HepG2 (cell line): ENCODE measurements at regions not wholly inside any gene's neighbourhood (a gene's known extent, or its start where the extent isn't known, plus 50 kb on each side); places are given as distances from the start of the nearest gene placed in this dataset.
"Not testable (repeated sequence)": the region's sequence is repeated elsewhere in the genome, so short reads cannot be mapped to it uniquely, and the experiment has no call there.

ENCODE experiments used
- ATAC-seq: fragments of 200-7000 bp; cut with Tn5 transposase; 3 replicates; pipeline ENCODE4 v1.9.1; 2020; ENCODE audit warnings: mild to moderate bottlenecking, moderate library complexity
- BruUV-seq: library from RNA; stranded (reverse); fragments of 400-500 nt; replicated peaks from 2 replicates; lab custom pipeline; 2021; lab: Mats Ljungman, UMichigan
- CTCF ChIA-PET: fragments of 300-600 bp; formaldehyde crosslinking; extraction: SDS; loops from one replicate; lab custom pipeline; 2021; ENCODE audit warnings: low total read pairs, inconsistent platforms, low intra/inter-chr PET ratio; lab: Yijun Ruan, JAX
- POLR2A ChIA-PET: fragments of 350-600 bp; sonication (Branson Sonifier 250); formaldehyde crosslinking; loops from one replicate; lab custom pipeline; 2020; ENCODE audit warnings: antibody characterized with exemption, inconsistent platforms; lab: Yijun Ruan, JAX
- DNase-seq: peaks from one replicate; pipeline ENCODE4 v3.0.0-alpha.2; 2015; ENCODE audit warnings: low spot score
- FAIRE-seq: peaks from 3 replicates; lab custom pipeline; 2011; peaks lifted over from hg19 to GRCh38; lab: Jason Lieb, UNC
- H2AFZ ChIP-seq: one replicate; pipeline ENCODE4 v1.6.1; 2011; ENCODE audit warnings: low read length, inconsistent platforms
- H3K27ac ChIP-seq: fragments of 300-600 bp; 3 replicates; pipeline ENCODE4 v1.8.0; 2011; ENCODE audit warnings: mixed run types, mild to moderate bottlenecking, mixed read lengths, low read length, inconsistent platforms; ENCODE audit not compliant: insufficient read depth; ENCODE audit errors: extremely low read length
- H3K27me3 ChIP-seq, 2 experiments: fragments of 200-600 bp in 1 of 2; 2 replicates in 1 of 2; 3 replicates in 1 of 2; pipeline versions ENCODE4 v1.6.0 to v1.8.0; 2011; ENCODE audit warnings: low read length in 2 of 2, mild to moderate bottlenecking in 2 of 2, moderate library complexity in 2 of 2, inconsistent platforms in 1 of 2; ENCODE audit not compliant: insufficient read depth in 2 of 2, control insufficient read depth in 1 of 2
- H3K36me3 ChIP-seq, 2 experiments: fragments of 200-600 bp in 1 of 2; replicated peaks in 1 of 2; 2 replicates in 1 of 2; 3 replicates in 1 of 2; pipeline versions ENCODE4 v1.5.1 to v1.8.0; 2011; ENCODE audit warnings: low read length in 2 of 2, inconsistent platforms in 1 of 2; ENCODE audit not compliant: insufficient read depth in 2 of 2, control insufficient read depth in 1 of 2
- H3K4me1 ChIP-seq: 2 replicates; pipeline ENCODE4 v1.5.1; 2012; ENCODE audit warnings: low read length, inconsistent platforms; ENCODE audit not compliant: insufficient read depth
- H3K4me2 ChIP-seq: 2 replicates; pipeline ENCODE4 v1.6.0; 2011; ENCODE audit warnings: low read depth, low read length, inconsistent platforms
- H3K4me3 ChIP-seq, 3 experiments: fragments of 200-600 bp in 1 of 3; sonication (generic), shearing (Covaris generic) in 1 of 3; replicated peaks in 1 of 3; 2 replicates each; pipeline ENCODE4 v1.5.1; 2011 to 2016; ENCODE audit warnings: low read length in 3 of 3, inconsistent platforms in 2 of 3, low read depth in 2 of 3, mild to moderate bottlenecking in 2 of 3, control low read depth in 1 of 3, mixed read lengths in 1 of 3; ENCODE audit not compliant: insufficient read depth in 1 of 3
- H3K79me2 ChIP-seq: one replicate; pipeline ENCODE4 v1.6.1; 2011; ENCODE audit warnings: low read length, inconsistent platforms; ENCODE audit not compliant: insufficient read depth
- H3K9ac ChIP-seq: 2 replicates; pipeline ENCODE4 v1.6.0; 2011; ENCODE audit warnings: mild to moderate bottlenecking, low read depth, low read length, inconsistent platforms; ENCODE audit not compliant: insufficient read depth
- H3K9me3 ChIP-seq: 2 replicates; pipeline ENCODE4 v1.5.1; 2012; ENCODE audit warnings: mild to moderate bottlenecking, low read length
- H4K20me1 ChIP-seq: 2 replicates; pipeline ENCODE4 v1.6.0; 2011; ENCODE audit warnings: inconsistent platforms, mild to moderate bottlenecking, low read length, moderate library complexity; ENCODE audit not compliant: insufficient read depth
- IRF2 ChIP-seq: IDR thresholded peaks from 2 replicates; pipeline ENCODE4 v1.6.1; 2018; ENCODE audit warnings: missing genetic modification reagents, missing compliant biosample characterization
- JUND ChIP-seq: sonication (generic); formaldehyde crosslinking; IDR thresholded peaks from 2 replicates; pipeline ENCODE4 v1.8.0; 2022; ENCODE audit warnings: mild to moderate bottlenecking, missing genetic modification reagents
- KLF15 ChIP-seq: sonication (generic); formaldehyde crosslinking; IDR thresholded peaks from 2 replicates; pipeline ENCODE4 v1.8.1; 2023; ENCODE audit warnings: borderline replicate concordance, mild to moderate bottlenecking, inconsistent platforms, missing genetic modification reagents, mixed read lengths
- MBNL3 ChIP-seq: fragments of 250-450 bp; sonication (Bioruptor Pico); conservative IDR thresholded peaks from 2 replicates; pipeline ENCODE4 v1.8.0; 2022; ENCODE audit warnings: mild to moderate bottlenecking, inconsistent platforms
- SOX5 ChIP-seq: IDR thresholded peaks from 2 replicates; pipeline ENCODE4 v1.6.1; 2016; ENCODE audit warnings: borderline replicate concordance
- ZNF329 ChIP-seq: sonication (generic); formaldehyde crosslinking; IDR thresholded peaks from 2 replicates; pipeline ENCODE4 v1.9.0; 2021; ENCODE audit warnings: low read depth, mild to moderate bottlenecking, missing genetic modification reagents
- ZNF552 ChIP-seq: sonication (generic); formaldehyde crosslinking; IDR thresholded peaks from 2 replicates; pipeline ENCODE4 v1.9.0; 2022; ENCODE audit warnings: missing genetic modification reagents, mild to moderate bottlenecking, borderline replicate concordance
- ZSCAN31 ChIP-seq: sonication (generic); formaldehyde crosslinking; IDR thresholded peaks from 2 replicates; pipeline ENCODE4 v1.5.0; 2020; ENCODE audit warnings: low read depth, mild to moderate bottlenecking, missing genetic modification reagents
- WGBS: methylation state at CpG from one replicate; pipeline ENCODE4 v1.1.6; 2017; ENCODE audit warnings: low lambda C conversion rate; 5-methylcytosine and 5-hydroxymethylcytosine counted together
- in situ Hi-C: cut with HindIII; loops from 2 replicates; pipeline ENCODE4 v1.10.0; 2017; ENCODE audit warnings: low pct_unique_long_range_greater_than_20kb; ENCODE audit not compliant: extremely low pct_ligation_motif_present
- intact Hi-C: fragments of 100-400 bp; cut with micrococcal nuclease; formaldehyde crosslinking; loops from one replicate; pipeline ENCODE4 v1.10.0; 2022; ENCODE audit not compliant: unreplicated experiment
- TF ChIP-seq, protein P1 (sequence below): sonication (generic); formaldehyde crosslinking; IDR thresholded peaks from 2 replicates; pipeline ENCODE4 v1.5.1; 2020; ENCODE audit warnings: missing genetic modification reagents, mild to moderate bottlenecking, borderline replicate concordance
- TF ChIP-seq, protein P2 (sequence below): sonication (generic); formaldehyde crosslinking; conservative IDR thresholded peaks from 2 replicates; pipeline ENCODE4 v1.4.0; 2020; ENCODE audit warnings: missing genetic modification reagents

DNA sequence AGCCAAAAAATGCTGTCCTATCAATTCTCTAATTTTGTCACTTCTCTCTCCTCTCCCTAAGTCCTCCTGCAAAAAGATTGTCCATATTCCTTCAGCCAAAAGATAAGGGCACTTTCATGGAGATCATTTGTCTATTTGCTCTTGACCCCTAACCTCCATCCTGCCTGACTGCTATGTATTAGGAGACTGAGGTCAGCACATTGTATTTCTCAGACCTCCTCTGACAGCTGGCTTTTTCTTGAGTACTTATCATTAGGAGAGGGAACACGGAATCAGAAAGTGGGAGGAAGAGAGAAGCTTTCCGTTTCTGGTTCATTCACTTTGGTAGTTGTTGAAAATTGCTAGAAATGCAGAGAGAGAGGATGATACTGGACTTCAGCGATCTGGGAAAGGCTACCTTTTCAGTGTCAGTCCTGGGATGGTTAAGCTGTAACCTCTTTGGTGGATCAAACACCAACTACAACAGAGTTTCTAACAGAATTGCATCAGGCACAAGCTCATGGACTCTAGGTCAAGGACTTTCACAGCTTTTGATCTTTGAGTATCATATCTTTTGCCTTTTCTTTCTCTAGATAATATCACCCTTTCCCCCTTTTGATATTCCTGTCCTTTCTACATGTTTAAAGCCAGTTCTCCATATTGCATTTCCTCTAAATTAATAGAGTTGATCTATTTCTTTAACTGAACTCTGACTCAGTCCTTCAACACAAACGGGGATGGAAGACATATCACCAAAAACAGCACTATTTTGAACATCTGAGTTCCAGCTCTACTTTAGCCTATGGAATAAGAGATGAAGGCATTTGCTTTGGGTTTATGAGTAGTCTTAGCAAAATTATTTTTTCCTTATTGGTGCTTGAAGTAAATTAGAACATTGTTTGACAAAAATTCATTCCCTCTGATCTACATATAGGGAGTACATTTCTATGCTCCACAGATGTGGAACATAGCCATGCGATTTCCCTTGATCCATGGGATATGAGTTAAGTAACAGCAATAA, 63.3 kb upstream of the KYNU start (continued):
- TF ChIP-seq ZNF552 (CRISPR knock-in tag) (no peak), JUND (CRISPR knock-in tag) (no peak), IRF2 (CRISPR knock-in tag) (peak; percentile 64; the same call in 1 of the 2 replicates), SOX5 (CRISPR knock-in tag) (peak; percentile 87; the same call in 1 of the 2 replicates), MBNL3 (CRISPR knock-in tag) (no peak), ZSCAN31 (CRISPR knock-in tag) (0 out of 2 replicates have a peak, but pooled peaks have one; percentile 41), ZNF329 (CRISPR knock-in tag) (peak; percentile 37; the same call in 1 of the 2 replicates), KLF15 (CRISPR knock-in tag) (no peak)
- TF ChIP-seq, protein P1, sequence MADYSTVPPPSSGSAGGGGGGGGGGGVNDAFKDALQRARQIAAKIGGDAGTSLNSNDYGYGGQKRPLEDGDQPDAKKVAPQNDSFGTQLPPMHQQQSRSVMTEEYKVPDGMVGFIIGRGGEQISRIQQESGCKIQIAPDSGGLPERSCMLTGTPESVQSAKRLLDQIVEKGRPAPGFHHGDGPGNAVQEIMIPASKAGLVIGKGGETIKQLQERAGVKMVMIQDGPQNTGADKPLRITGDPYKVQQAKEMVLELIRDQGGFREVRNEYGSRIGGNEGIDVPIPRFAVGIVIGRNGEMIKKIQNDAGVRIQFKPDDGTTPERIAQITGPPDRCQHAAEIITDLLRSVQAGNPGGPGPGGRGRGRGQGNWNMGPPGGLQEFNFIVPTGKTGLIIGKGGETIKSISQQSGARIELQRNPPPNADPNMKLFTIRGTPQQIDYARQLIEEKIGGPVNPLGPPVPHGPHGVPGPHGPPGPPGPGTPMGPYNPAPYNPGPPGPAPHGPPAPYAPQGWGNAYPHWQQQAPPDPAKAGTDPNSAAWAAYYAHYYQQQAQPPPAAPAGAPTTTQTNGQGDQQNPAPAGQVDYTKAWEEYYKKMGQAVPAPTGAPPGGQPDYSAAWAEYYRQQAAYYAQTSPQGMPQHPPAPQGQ (CRISPR knock-in tag) = no peak
- TF ChIP-seq, protein P2, sequence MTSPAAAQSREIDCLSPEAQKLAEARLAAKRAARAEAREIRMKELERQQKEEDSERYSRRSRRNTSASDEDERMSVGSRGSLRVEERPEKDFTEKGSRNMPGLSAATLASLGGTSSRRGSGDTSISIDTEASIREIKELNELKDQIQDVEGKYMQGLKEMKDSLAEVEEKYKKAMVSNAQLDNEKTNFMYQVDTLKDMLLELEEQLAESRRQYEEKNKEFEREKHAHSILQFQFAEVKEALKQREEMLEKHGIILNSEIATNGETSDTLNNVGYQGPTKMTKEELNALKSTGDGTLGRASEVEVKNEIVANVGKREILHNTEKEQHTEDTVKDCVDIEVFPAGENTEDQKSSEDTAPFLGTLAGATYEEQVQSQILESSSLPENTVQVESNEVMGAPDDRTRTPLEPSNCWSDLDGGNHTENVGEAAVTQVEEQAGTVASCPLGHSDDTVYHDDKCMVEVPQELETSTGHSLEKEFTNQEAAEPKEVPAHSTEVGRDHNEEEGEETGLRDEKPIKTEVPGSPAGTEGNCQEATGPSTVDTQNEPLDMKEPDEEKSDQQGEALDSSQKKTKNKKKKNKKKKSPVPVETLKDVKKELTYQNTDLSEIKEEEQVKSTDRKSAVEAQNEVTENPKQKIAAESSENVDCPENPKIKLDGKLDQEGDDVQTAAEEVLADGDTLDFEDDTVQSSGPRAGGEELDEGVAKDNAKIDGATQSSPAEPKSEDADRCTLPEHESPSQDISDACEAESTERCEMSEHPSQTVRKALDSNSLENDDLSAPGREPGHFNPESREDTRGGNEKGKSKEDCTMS (CRISPR knock-in tag) = no peak

DNA sequence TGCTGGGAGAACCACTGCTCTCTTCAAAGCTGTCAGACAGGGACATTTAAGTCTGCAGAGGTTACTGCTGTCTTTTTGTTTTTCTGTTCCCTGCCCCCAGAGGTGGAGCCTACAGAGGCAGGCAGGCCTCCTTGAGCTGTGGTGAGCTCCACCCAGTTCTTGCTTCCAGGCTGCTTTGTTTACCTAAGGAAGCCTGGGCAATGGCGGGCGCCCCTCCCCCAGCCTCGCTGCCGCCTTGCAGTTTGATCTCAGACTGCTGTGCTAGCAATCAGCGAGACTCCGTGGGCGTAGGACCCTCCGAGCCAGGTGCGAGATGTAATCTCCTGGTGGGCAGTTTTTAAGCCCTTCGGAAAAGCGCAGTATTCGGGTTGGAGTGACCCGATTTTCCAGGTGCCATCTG, 65.8 kb upstream of the KYNU start:
- CTCF ChIA-PET, H3K4me2 ChIP-seq, H3K9ac ChIP-seq, BruUV-seq, H3K27me3 ChIP-seq, DNase-seq, H2AFZ ChIP-seq, H4K20me1 ChIP-seq, FAIRE-seq, POLR2A ChIA-PET, H3K27ac ChIP-seq, intact Hi-C loops, H3K9me3 ChIP-seq, H3K79me2 ChIP-seq, in situ Hi-C loops, H3K36me3 ChIP-seq, ATAC-seq, H3K4me3 ChIP-seq: not testable (repeated sequence)
- 89% methylated on average over 13 of the region's 13 CpGs for WGBS
- H3K4me1 ChIP-seq = peaks cover 35% of the 10 kb centered on the region
